Muscle layer of duodenum (tissue), 2 donors: ENCODE measurements at regions not wholly inside any gene's neighbourhood (a gene's known extent, or its start where the extent isn't known, plus 50 kb on each side); places are given as distances from the start of the nearest gene placed in this dataset.

Experiments
- H3K27ac ChIP-seq: one replicate; pipeline ENCODE4 v1.7.0; 2013; ENCODE audit warnings: mild to moderate bottlenecking, low read length
- H3K27me3 ChIP-seq: one replicate; pipeline ENCODE4 v1.7.0; 2013; ENCODE audit warnings: low read depth, mild to moderate bottlenecking, control low read depth, low read length
- H3K36me3 ChIP-seq, 2 donors: one replicate each; pipeline ENCODE4 v1.7.0; 2013; ENCODE audit warnings: low read length in 2 of 2, control low read depth in 1 of 2, mild to moderate bottlenecking in 1 of 2; ENCODE audit not compliant: insufficient read depth in 2 of 2, control insufficient read depth in 1 of 2
- H3K4me1 ChIP-seq, 2 donors: one replicate each; pipeline ENCODE4 v1.7.0; 2013; ENCODE audit warnings: low read length in 2 of 2, mild to moderate bottlenecking in 2 of 2, control low read depth in 1 of 2, moderate library complexity in 1 of 2; ENCODE audit not compliant: insufficient read depth in 2 of 2, control insufficient read depth in 1 of 2
- H3K4me3 ChIP-seq, 2 donors: one replicate each; pipeline ENCODE4 v1.7.0; 2013; ENCODE audit warnings: low read length in 2 of 2, low read depth in 1 of 2, mild to moderate bottlenecking in 1 of 2
- H3K9me3 ChIP-seq, 2 donors: one replicate each; pipeline ENCODE4 v1.7.0; 2013; ENCODE audit warnings: low read length in 2 of 2, control low read depth in 1 of 2, mild to moderate bottlenecking in 1 of 2; ENCODE audit not compliant: control insufficient read depth in 1 of 2
- donor health status: healthy.

DNA sequence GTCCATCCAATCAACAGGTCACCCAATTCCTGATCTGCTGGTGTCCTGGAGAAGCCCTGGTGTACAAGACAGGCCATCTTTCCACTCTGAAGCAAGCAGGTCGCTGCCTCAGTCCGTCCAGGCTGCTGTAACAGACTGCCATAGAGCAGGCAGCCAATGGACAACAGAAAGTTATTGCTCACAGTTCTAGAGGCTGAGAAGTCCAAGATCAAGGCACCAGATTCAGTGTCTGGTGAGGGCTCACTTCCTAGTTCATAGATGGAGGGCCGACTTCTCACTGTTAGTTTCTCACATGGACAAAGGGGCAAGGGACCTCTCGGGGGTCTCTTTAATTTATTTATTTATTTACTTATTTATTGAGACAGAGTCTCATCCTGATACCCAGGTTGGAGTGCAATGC lies 74.8 kb downstream of the CD24 start:
- H3K9me3 ChIP-seq = peaks cover 0 to 19% of the 10 kb centered on the region in 2 donors
- no peak overlapping the region for H3K27ac ChIP-seq
- H3K27me3 ChIP-seq = no peaks in the 10 kb centered on the region
- H3K4me3 ChIP-seq = no peak overlapping the region
- no peaks in the 10 kb centered on the region for H3K36me3 ChIP-seq
- H3K4me1 ChIP-seq = no peaks in the 10 kb centered on the region

DNA sequence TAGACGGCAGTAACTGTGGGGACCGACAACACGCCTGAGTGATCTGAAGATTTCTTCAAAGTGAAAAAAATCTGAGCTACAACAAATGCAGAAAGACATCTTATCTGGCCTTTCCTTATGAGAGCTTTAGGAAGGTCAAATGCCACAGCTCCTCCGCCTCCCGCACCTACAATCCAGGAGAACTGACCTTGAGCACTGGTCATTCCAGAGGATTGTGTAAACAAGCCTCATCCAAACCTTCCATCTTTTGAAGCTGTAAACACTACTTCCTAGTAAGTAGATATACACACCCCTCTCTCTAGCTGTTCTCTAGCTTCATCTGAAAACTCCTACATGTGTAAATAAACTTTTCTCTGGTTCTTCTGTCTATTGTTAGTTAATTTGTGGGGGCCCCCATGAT lies 76.9 kb downstream of the CD24 start:
- H3K27ac ChIP-seq = no peak overlapping the region
- no peak overlapping the region for H3K4me3 ChIP-seq
- peaks cover 0 to 19% of the 10 kb centered on the region in 2 donors for H3K9me3 ChIP-seq
- H3K27me3 ChIP-seq = no peaks in the 10 kb centered on the region
- no peaks in the 10 kb centered on the region for H3K4me1 ChIP-seq
- no peaks in the 10 kb centered on the region for H3K36me3 ChIP-seq

DNA sequence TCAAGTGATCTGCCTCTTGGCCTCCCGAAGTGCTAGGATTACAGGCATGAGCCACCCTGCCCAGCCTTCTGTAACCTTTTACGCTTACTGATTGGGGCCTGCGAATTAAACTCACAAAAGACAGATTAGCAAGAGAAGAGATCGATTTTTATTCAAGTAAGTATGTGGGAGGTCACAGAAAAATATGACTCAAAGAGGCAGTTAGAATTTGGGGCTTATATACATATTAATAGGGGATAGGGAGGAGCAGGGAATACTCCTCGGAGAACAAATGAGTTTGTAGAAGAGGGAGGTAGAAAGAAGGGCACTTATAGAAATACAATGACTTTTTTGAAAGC lies 78.9 kb downstream of the CD24 start:
- H3K9me3 ChIP-seq = peaks cover 0 to 8% of the 10 kb centered on the region in 2 donors
- H3K27me3 ChIP-seq = no peaks in the 10 kb centered on the region
- H3K36me3 ChIP-seq = no peaks in the 10 kb centered on the region
- H3K27ac ChIP-seq = no peak overlapping the region
- no peak overlapping the region for H3K4me3 ChIP-seq
- no peaks in the 10 kb centered on the region for H3K4me1 ChIP-seq

- Histone ChIP-seq H3K27me3 (no peaks in the 10 kb centered on the region), H3K36me3 (no peaks in the 10 kb centered on the region), H3K4me1 (no peaks in the 10 kb centered on the region), H3K9me3 (peaks cover 0 to 6% of the 10 kb centered on the region in 2 donors), H3K4me3 (no peak overlapping the region), H3K27ac (no peak overlapping the region)
Observed at GRCh38 chr6:106894978-106895702, 79.4 kb downstream of the CD24 start.

- H3K36me3 ChIP-seq = no peaks in the 10 kb centered on the region
- H3K27me3 ChIP-seq = no peaks in the 10 kb centered on the region
- H3K9me3 ChIP-seq = no peaks in the 10 kb centered on the region
- no peak overlapping the region for H3K4me3 ChIP-seq
- H3K27ac ChIP-seq = no peak overlapping the region
- peaks cover 0 to 1% of the 10 kb centered on the region in 2 donors for H3K4me1 ChIP-seq
Observed at GRCh38 chr6:106892186-106892585, 82.3 kb downstream of the CD24 start.

DNA sequence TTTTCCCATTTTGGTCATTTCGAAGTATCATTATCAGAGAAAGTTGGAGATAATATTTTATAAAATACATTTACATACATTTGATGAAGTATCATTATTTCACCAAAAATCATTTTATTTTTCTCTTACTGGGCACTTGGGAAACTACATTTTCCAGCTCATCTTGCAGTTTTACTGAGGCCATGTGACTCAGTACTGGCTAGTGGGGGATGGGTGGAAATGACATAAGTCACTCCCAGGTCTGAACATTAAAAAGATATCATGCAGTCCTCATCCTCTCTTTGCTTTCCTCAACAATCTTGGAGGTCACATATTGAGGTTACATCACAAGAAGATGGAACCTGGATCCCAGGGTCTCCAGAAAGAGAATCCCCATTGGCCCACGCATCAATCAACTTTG lies 84.1 kb downstream of the CD24 start:
- Histone ChIP-seq H3K27ac (no peak overlapping the region), H3K27me3 (no peaks in the 10 kb centered on the region), H3K36me3 (no peaks in the 10 kb centered on the region), H3K4me1 (peaks cover 0 to 3% of the 10 kb centered on the region in 2 donors), H3K9me3 (no peaks in the 10 kb centered on the region), H3K4me3 (no peak overlapping the region)

GRCh38 chr6:106889692-106890091 lies 84.8 kb downstream of the CD24 start:
- Histone ChIP-seq H3K36me3 (no peaks in the 10 kb centered on the region), H3K4me3 (no peak overlapping the region), H3K27ac (no peak overlapping the region), H3K27me3 (no peaks in the 10 kb centered on the region), H3K9me3 (no peaks in the 10 kb centered on the region), H3K4me1 (peaks cover 0 to 3% of the 10 kb centered on the region in 2 donors)

DNA sequence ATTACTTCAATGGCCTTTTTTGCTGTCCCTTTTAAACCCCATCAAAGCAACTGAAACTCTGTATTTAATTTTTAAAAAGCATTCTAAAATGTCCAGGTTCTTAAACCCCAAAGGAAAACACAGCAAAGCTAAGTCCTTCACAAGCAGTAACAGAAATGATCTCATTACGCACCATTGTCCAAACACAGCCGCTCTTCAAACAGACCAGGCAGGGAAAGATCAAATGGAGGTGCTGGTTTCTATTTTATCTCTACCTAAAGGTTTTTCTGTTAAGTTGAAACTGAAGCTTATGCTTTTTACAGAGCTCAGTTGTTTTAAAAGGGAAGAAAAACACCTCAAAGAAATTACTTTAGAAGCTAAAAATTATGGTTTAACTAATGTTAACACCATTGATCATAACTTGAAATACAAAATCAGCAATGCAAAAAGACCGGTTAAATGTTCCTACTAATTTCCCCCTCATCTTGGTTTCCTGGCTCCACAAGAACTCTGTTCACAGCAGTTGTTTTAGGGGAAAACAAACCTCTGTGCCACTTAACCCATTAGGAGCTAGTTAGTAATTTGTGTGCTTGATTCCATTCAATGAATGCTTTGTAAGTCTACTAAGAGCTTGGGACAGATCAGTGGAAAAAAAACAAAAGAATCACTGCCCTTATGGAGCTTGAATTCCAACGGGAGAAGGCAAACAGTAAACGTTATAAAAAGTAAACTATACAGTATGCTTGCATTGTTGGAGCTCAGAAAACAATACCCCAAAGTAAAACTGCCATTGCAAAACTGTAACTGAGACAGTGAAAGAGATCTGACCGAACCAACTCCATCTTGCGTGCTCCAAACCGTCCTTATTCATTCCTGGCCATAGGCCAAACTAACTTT lies 87.4 kb downstream of the CD24 start:
- peaks cover 0 to 3% of the 10 kb centered on the region in 2 donors for H3K4me1 ChIP-seq
- H3K27ac ChIP-seq = no peak overlapping the region
- no peaks in the 10 kb centered on the region for H3K27me3 ChIP-seq

GRCh38 chr6:106886081-106886843 lies 88.3 kb downstream of the CD24 start:
- no peaks in the 10 kb centered on the region for H3K36me3 ChIP-seq
- H3K27me3 ChIP-seq = no peaks in the 10 kb centered on the region
- H3K4me3 ChIP-seq = no peak overlapping the region
- no peaks in the 10 kb centered on the region for H3K9me3 ChIP-seq
- H3K27ac ChIP-seq = no peak overlapping the region
- H3K4me1 ChIP-seq = peaks cover 0 to 3% of the 10 kb centered on the region in 2 donors

More for the DNA sequence above, 87.4 kb downstream of the CD24 start:
- Histone ChIP-seq H3K4me3 (no peak overlapping the region), H3K9me3 (no peaks in the 10 kb centered on the region), H3K36me3 (no peaks in the 10 kb centered on the region)

- H3K27ac ChIP-seq = no peak overlapping the region
- peaks cover 0 to 3% of the 10 kb centered on the region in 2 donors for H3K4me1 ChIP-seq
- H3K4me3 ChIP-seq = no peak overlapping the region
Observed at GRCh38 chr6:106885679-106886078, 88.8 kb downstream of the CD24 start.

GRCh38 chr6:106884576-106884975 lies 90.0 kb downstream of the CD24 start:
- Histone ChIP-seq H3K4me1 (peaks cover 0 to 3% of the 10 kb centered on the region in 2 donors), H3K27ac (no peak overlapping the region), H3K4me3 (no peak overlapping the region), H3K27me3 (no peaks in the 10 kb centered on the region), H3K36me3 (no peaks in the 10 kb centered on the region), H3K9me3 (no peaks in the 10 kb centered on the region)

More at GRCh38 chr6:106885679-106886078, 88.8 kb downstream of the CD24 start:
- Histone ChIP-seq H3K27me3 (no peaks in the 10 kb centered on the region), H3K36me3 (no peaks in the 10 kb centered on the region), H3K9me3 (no peaks in the 10 kb centered on the region)
